ENCODE measurements at regions not wholly inside any gene's neighbourhood (a gene's known extent, or its start where the extent isn't known, plus 50 kb on each side); places are given as distances from the start of the nearest gene placed in this dataset.

- POLR2A ChIA-PET, result no interaction called here
- no peak overlapping the region for H2AFZ ChIP-seq (ENCODE audit: low read depth, low read length)
- no peak for TF ChIP-seq SMC3 (conservative IDR thresholded peaks at IDR 0.05; ENCODE audit: insufficient read depth, low read depth, low read length)
- no peak for TF ChIP-seq CC2D1A (IDR thresholded peaks at IDR 0.05)
- no peak for TF ChIP-seq CTCF (IDR thresholded peaks at IDR 0.05 in 2 of 3, conservative IDR thresholded peaks at IDR 0.05 in 1 of 3; ENCODE audit: insufficient read depth in 2 of 3, low read depth in 1 of 3, low read length in 3 of 3)
- ATAC-seq, result no peak
- no peaks in the 10 kb centered on the region for H3K9me1 ChIP-seq (ENCODE audit: control insufficient read depth, insufficient read depth, low read length)
- no peak overlapping the region for H3K4me2 ChIP-seq (ENCODE audit: insufficient read depth, low read length)
- H3K9ac ChIP-seq (ENCODE audit: insufficient read depth in 1 of 2, low read depth in 2 of 2, low read length in 2 of 2), result no peak overlapping the region
- in situ Hi-C loops (cut with MboI) (no loop called here), intact Hi-C loops (cut with micrococcal nuclease) (no loop called here)
- FAIRE-seq, result no peak
- no peak overlapping the region for H3K27ac ChIP-seq (ENCODE audit: extremely low read depth, low read depth, low read length)
- no peaks in the 10 kb centered on the region for H3K36me3 ChIP-seq (ENCODE audit: control insufficient read depth, insufficient read depth, low read length)
- H3K4me1 ChIP-seq (replicated peaks in 1 of 2; ENCODE audit: control insufficient read depth in 2 of 2, insufficient read depth in 2 of 2, low read length in 2 of 2), result no peaks in the 10 kb centered on the region
- no peaks in the 10 kb centered on the region for H3K27me3 ChIP-seq (ENCODE audit: control insufficient read depth in 2 of 2, insufficient read depth in 2 of 2, low read length in 2 of 2)
- DNase-seq (ENCODE audit: extremely low read depth in 1 of 4, low spot score in 3 of 4), result no peak
- no peak overlapping the region for H3K4me3 ChIP-seq
- BruUV-seq (replicated peaks), result no TSS peak
- H3K9me3 ChIP-seq (replicated peaks; ENCODE audit: control insufficient read depth, insufficient read depth, low read depth, low read length), result no peaks in the 10 kb centered on the region
- no peaks in the 10 kb centered on the region for H3K79me2 ChIP-seq (ENCODE audit: control insufficient read depth, insufficient read depth, low read length)
- H4K20me1 ChIP-seq (replicated peaks; ENCODE audit: control insufficient read depth, insufficient read depth, low read length), result no peaks in the 10 kb centered on the region
- WGBS (ENCODE audit: insufficient coverage, low coverage, missing lambda C conversion rate), result 0% methylated on average over 1 of the region's 1 CpG
- CTCF ChIA-PET (ENCODE audit: low intra/inter-chr PET ratio), result no interaction called here
Observed at GRCh38 chr3:162960269-162960668, 1463.7 kb downstream of the OTOL1 start.

GRCh38 chr3:162970292-162970691, 1473.7 kb downstream of the OTOL1 start:
- 0% methylated on average over 1 of the region's 1 CpG for WGBS (ENCODE audit: insufficient coverage, low coverage, missing lambda C conversion rate)
- CTCF ChIA-PET (ENCODE audit: low intra/inter-chr PET ratio), result no interaction called here
- POLR2A ChIA-PET, result no interaction called here
- intact Hi-C loops (cut with micrococcal nuclease) (no loop called here), in situ Hi-C loops (cut with MboI) (no loop called here)
- no peaks in the 10 kb centered on the region for H3K9me1 ChIP-seq (ENCODE audit: control insufficient read depth, insufficient read depth, low read length)
- no peaks in the 10 kb centered on the region for H4K20me1 ChIP-seq (replicated peaks; ENCODE audit: control insufficient read depth, insufficient read depth, low read length)
- no peaks in the 10 kb centered on the region for H3K27me3 ChIP-seq (ENCODE audit: control insufficient read depth in 2 of 2, insufficient read depth in 2 of 2, low read length in 2 of 2)
- H3K27ac ChIP-seq (ENCODE audit: extremely low read depth, low read depth, low read length), result no peak overlapping the region
- FAIRE-seq (no peak), DNase-seq (ENCODE audit: extremely low read depth in 1 of 4, low spot score in 3 of 4) (no peak), ATAC-seq (no peak)
- H2AFZ ChIP-seq (ENCODE audit: low read depth, low read length), result no peak overlapping the region
- H3K4me2 ChIP-seq (ENCODE audit: insufficient read depth, low read length), result no peak overlapping the region
- no peaks in the 10 kb centered on the region for H3K36me3 ChIP-seq (ENCODE audit: control insufficient read depth, insufficient read depth, low read length)
- H3K4me1 ChIP-seq (replicated peaks in 1 of 2; ENCODE audit: control insufficient read depth in 2 of 2, insufficient read depth in 2 of 2, low read length in 2 of 2), result no peaks in the 10 kb centered on the region
- no peaks in the 10 kb centered on the region for H3K79me2 ChIP-seq (ENCODE audit: control insufficient read depth, insufficient read depth, low read length)
- no peak overlapping the region for H3K9ac ChIP-seq (ENCODE audit: insufficient read depth in 1 of 2, low read depth in 2 of 2, low read length in 2 of 2)
- H3K4me3 ChIP-seq, result no peak overlapping the region
- no peaks in the 10 kb centered on the region for H3K9me3 ChIP-seq (replicated peaks; ENCODE audit: control insufficient read depth, insufficient read depth, low read depth, low read length)
- BruUV-seq (replicated peaks), result no TSS peak
- TF ChIP-seq MTA2 (IDR thresholded peaks at IDR 0.05; ENCODE audit: low read depth) (no peak), ZNF347 (CRISPR knock-in tag; IDR thresholded peaks at IDR 0.05; ENCODE audit: low read depth) (no peak), CREB1 (IDR thresholded peaks at IDR 0.05) (no peak), CREB1 (CRISPR knock-in tag; IDR thresholded peaks at IDR 0.05) (no peak), SMC3 (conservative IDR thresholded peaks at IDR 0.05; ENCODE audit: insufficient read depth, low read depth, low read length) (no peak), RBM39 (optimal IDR thresholded peaks at IDR 0.05; ENCODE audit: low read depth, low read length) (no peak), E4F1 (CRISPR knock-in tag; IDR thresholded peaks at IDR 0.05; ENCODE audit: borderline replicate concordance) (no peak), DEAF1 (CRISPR knock-in tag; IDR thresholded peaks at IDR 0.05) (no peak), SMAD3 (CRISPR knock-in tag; conservative IDR thresholded peaks at IDR 0.05) (no peak), NRF1 (conservative IDR thresholded peaks at IDR 0.05 in 1 of 2, IDR thresholded peaks at IDR 0.05 in 1 of 2) (no peak)
